ENCODE measurements at regions not wholly inside any gene's neighbourhood (a gene's known extent, or its start where the extent isn't known, plus 50 kb on each side); places are given as distances from the start of the nearest gene placed in this dataset.

- TF ChIP-seq EZH2 (IDR thresholded peaks at IDR 0.05; ENCODE audit: borderline replicate concordance, low read depth, low read length, severe bottlenecking) (no peak), MAX (IDR thresholded peaks at IDR 0.05; ENCODE audit: insufficient read depth, insufficient read length) (no peak), CTCF (IDR thresholded peaks at IDR 0.05; ENCODE audit: extremely low read depth in 1 of 2, insufficient read depth in 1 of 2, low read depth in 1 of 2, low read length in 2 of 2) (no peak)
Observed at GRCh38 chr13:76516013-76516412, 370.2 kb downstream of the KCTD12 start.

Measured in endothelial cell of umbilical vein (primary cell).